Loucy (cell line): ENCODE measurements at regions not wholly inside any gene's neighbourhood (a gene's known extent, or its start where the extent isn't known, plus 50 kb on each side); places are given as distances from the start of the nearest gene placed in this dataset.

Experiments used
- CTCF ChIP-seq: fragments of 200-600 bp; sonication (generic); conservative IDR thresholded peaks from 2 replicates; pipeline ENCODE4 v1.5.1; 2014; ENCODE audit warnings: mild to moderate bottlenecking, antibody characterized with exemption, low read length
- EZH2phosphoT487 ChIP-seq: fragments of 200-600 bp; IDR thresholded peaks from 2 replicates; pipeline ENCODE4 v1.6.1; 2018; ENCODE audit warnings: antibody characterized with exemption, mild to moderate bottlenecking, moderate library complexity, borderline replicate concordance

- TF ChIP-seq CTCF = no peak
- TF ChIP-seq EZH2phosphoT487 = no peak
These were observed 218.8 kb downstream of the TOMM20 start for GRCh38 chr1:234909851-234910250.
